Mammary epithelial cell (primary cell): ENCODE measurements at regions not wholly inside any gene's neighbourhood (a gene's known extent, or its start where the extent isn't known, plus 50 kb on each side); places are given as distances from the start of the nearest gene placed in this dataset.

Source experiments
- CTCF ChIP-seq, 2 donors: IDR thresholded peaks in 1 of 2; conservative IDR thresholded peaks in 1 of 2; 2 replicates each; pipeline ENCODE4 v1.5.1; 2011 to 2012; ENCODE audit warnings: inconsistent platforms in 2 of 2, low read length in 2 of 2, mild to moderate bottlenecking in 2 of 2, control low read depth in 1 of 2, low read depth in 1 of 2; ENCODE audit not compliant: insufficient read depth in 1 of 2; ENCODE audit errors: extremely low read depth in 1 of 2
- EZH2 ChIP-seq: IDR thresholded peaks from 2 replicates; pipeline ENCODE4 v1.6.1; 2012; ENCODE audit warnings: low read length, inconsistent platforms, borderline replicate concordance

- TF ChIP-seq CTCF (conservative IDR thresholded peaks at IDR 0.05 in 1 of 2, IDR thresholded peaks at IDR 0.05 in 1 of 2; ENCODE audit: extremely low read depth in 1 of 2, insufficient read depth in 1 of 2, low read depth in 1 of 2, low read length in 2 of 2) (no peak), EZH2 (no peak)
These were observed 449.6 kb downstream of the UBE2NL start for GRCh38 chrX:144333429-144333828.
